ENCODE measurements at regions not wholly inside any gene's neighbourhood (a gene's known extent, or its start where the extent isn't known, plus 50 kb on each side); places are given as distances from the start of the nearest gene placed in this dataset.

- H3K4me3 ChIP-seq (ENCODE audit: low read length), result no peak overlapping the region
- no peak overlapping the region for H3K9ac ChIP-seq (ENCODE audit: low read length)
- H3K36me3 ChIP-seq (ENCODE audit: control insufficient read depth, insufficient read depth, low read length), result no peaks in the 10 kb centered on the region
- H3K27ac ChIP-seq (ENCODE audit: low read depth, low read length), result peak overlapping the region; percentile 7
- H3K4me1 ChIP-seq (ENCODE audit: control insufficient read depth, insufficient read depth, low read length), result peaks cover 7% of the 10 kb centered on the region
- H3K27me3 ChIP-seq (ENCODE audit: control insufficient read depth, insufficient read depth, low read length), result no peaks in the 10 kb centered on the region
These were observed 335.1 kb upstream of the SEMA3A start for GRCh38 chr7:84529480-84530205.

GRCh38 chr7:84528756-84529479 lies 334.3 kb upstream of the SEMA3A start:
- Histone ChIP-seq H3K4me3 (ENCODE audit: low read length) (no peak overlapping the region), H3K27me3 (ENCODE audit: control insufficient read depth, insufficient read depth, low read length) (no peaks in the 10 kb centered on the region), H3K27ac (ENCODE audit: low read depth, low read length) (peak overlapping the region; percentile 7), H3K4me1 (ENCODE audit: control insufficient read depth, insufficient read depth, low read length) (peaks cover 7% of the 10 kb centered on the region), H3K36me3 (ENCODE audit: control insufficient read depth, insufficient read depth, low read length) (no peaks in the 10 kb centered on the region), H3K9ac (ENCODE audit: low read length) (no peak overlapping the region)

GRCh38 chr7:84524714-84525694 lies 330.4 kb upstream of the SEMA3A start:
- Histone ChIP-seq H3K36me3 (ENCODE audit: control insufficient read depth, insufficient read depth, low read length) (no peaks in the 10 kb centered on the region), H3K4me3 (ENCODE audit: low read length) (no peak overlapping the region), H3K9ac (ENCODE audit: low read length) (no peak overlapping the region), H3K27ac (ENCODE audit: low read depth, low read length) (peak overlapping the region; percentile 6), H3K27me3 (ENCODE audit: control insufficient read depth, insufficient read depth, low read length) (no peaks in the 10 kb centered on the region), H3K4me1 (ENCODE audit: control insufficient read depth, insufficient read depth, low read length) (peaks cover 5% of the 10 kb centered on the region)

- Histone ChIP-seq H3K36me3 (ENCODE audit: control insufficient read depth, insufficient read depth, low read length) (no peaks in the 10 kb centered on the region), H3K27ac (ENCODE audit: low read depth, low read length) (no peak overlapping the region), H3K4me3 (ENCODE audit: low read length) (no peak overlapping the region), H3K4me1 (ENCODE audit: control insufficient read depth, insufficient read depth, low read length) (no peaks in the 10 kb centered on the region), H3K27me3 (ENCODE audit: control insufficient read depth, insufficient read depth, low read length) (no peaks in the 10 kb centered on the region), H3K9ac (ENCODE audit: low read length) (no peak overlapping the region)
These were observed 318.5 kb upstream of the SEMA3A start for GRCh38 chr7:84513061-84513460.

- H3K4me1 ChIP-seq (ENCODE audit: control insufficient read depth, insufficient read depth, low read length), result no peaks in the 10 kb centered on the region
- H3K27me3 ChIP-seq (ENCODE audit: control insufficient read depth, insufficient read depth, low read length), result no peaks in the 10 kb centered on the region
- H3K9ac ChIP-seq (ENCODE audit: low read length), result no peak overlapping the region
- H3K27ac ChIP-seq (ENCODE audit: low read depth, low read length), result no peak overlapping the region
- no peak overlapping the region for H3K4me3 ChIP-seq (ENCODE audit: low read length)
- no peaks in the 10 kb centered on the region for H3K36me3 ChIP-seq (ENCODE audit: control insufficient read depth, insufficient read depth, low read length)
These were observed 317.5 kb upstream of the SEMA3A start for GRCh38 chr7:84512055-84512454.

GRCh38 chr7:84510505-84510904 lies 315.9 kb upstream of the SEMA3A start:
- Histone ChIP-seq H3K36me3 (ENCODE audit: control insufficient read depth, insufficient read depth, low read length) (no peaks in the 10 kb centered on the region), H3K9ac (ENCODE audit: low read length) (no peak overlapping the region), H3K4me3 (ENCODE audit: low read length) (no peak overlapping the region), H3K27ac (ENCODE audit: low read depth, low read length) (no peak overlapping the region), H3K4me1 (ENCODE audit: control insufficient read depth, insufficient read depth, low read length) (no peaks in the 10 kb centered on the region), H3K27me3 (ENCODE audit: control insufficient read depth, insufficient read depth, low read length) (no peaks in the 10 kb centered on the region)

- Histone ChIP-seq H3K27ac (ENCODE audit: low read depth, low read length) (no peak overlapping the region), H3K9ac (ENCODE audit: low read length) (no peak overlapping the region)
These were observed 314.9 kb upstream of the SEMA3A start for GRCh38 chr7:84509522-84509921.

GRCh38 chr7:84508606-84509005 lies 314.0 kb upstream of the SEMA3A start:
- Histone ChIP-seq H3K4me1 (ENCODE audit: control insufficient read depth, insufficient read depth, low read length) (no peaks in the 10 kb centered on the region), H3K9ac (ENCODE audit: low read length) (no peak overlapping the region), H3K4me3 (ENCODE audit: low read length) (no peak overlapping the region), H3K27me3 (ENCODE audit: control insufficient read depth, insufficient read depth, low read length) (no peaks in the 10 kb centered on the region), H3K27ac (ENCODE audit: low read depth, low read length) (no peak overlapping the region), H3K36me3 (ENCODE audit: control insufficient read depth, insufficient read depth, low read length) (no peaks in the 10 kb centered on the region)

More at GRCh38 chr7:84509522-84509921, 314.9 kb upstream of the SEMA3A start:
- no peaks in the 10 kb centered on the region for H3K4me1 ChIP-seq (ENCODE audit: control insufficient read depth, insufficient read depth, low read length)
- no peak overlapping the region for H3K4me3 ChIP-seq (ENCODE audit: low read length)
- no peaks in the 10 kb centered on the region for H3K27me3 ChIP-seq (ENCODE audit: control insufficient read depth, insufficient read depth, low read length)
- H3K36me3 ChIP-seq (ENCODE audit: control insufficient read depth, insufficient read depth, low read length), result no peaks in the 10 kb centered on the region

GRCh38 chr7:84507529-84507928 lies 312.9 kb upstream of the SEMA3A start:
- no peak overlapping the region for H3K27ac ChIP-seq (ENCODE audit: low read depth, low read length)
- no peaks in the 10 kb centered on the region for H3K27me3 ChIP-seq (ENCODE audit: control insufficient read depth, insufficient read depth, low read length)
- no peak overlapping the region for H3K4me3 ChIP-seq (ENCODE audit: low read length)

GRCh38 chr7:84506151-84506550 lies 311.6 kb upstream of the SEMA3A start:
- Histone ChIP-seq H3K27ac (ENCODE audit: low read depth, low read length) (no peak overlapping the region), H3K9ac (ENCODE audit: low read length) (no peak overlapping the region)

More at GRCh38 chr7:84507529-84507928, 312.9 kb upstream of the SEMA3A start:
- Histone ChIP-seq H3K4me1 (ENCODE audit: control insufficient read depth, insufficient read depth, low read length) (no peaks in the 10 kb centered on the region), H3K9ac (ENCODE audit: low read length) (no peak overlapping the region), H3K36me3 (ENCODE audit: control insufficient read depth, insufficient read depth, low read length) (no peaks in the 10 kb centered on the region)

GRCh38 chr7:84502239-84502638 lies 307.6 kb upstream of the SEMA3A start:
- no peak overlapping the region for H3K9ac ChIP-seq (ENCODE audit: low read length)
- no peak overlapping the region for H3K4me3 ChIP-seq (ENCODE audit: low read length)
- H3K4me1 ChIP-seq (ENCODE audit: control insufficient read depth, insufficient read depth, low read length), result no peaks in the 10 kb centered on the region
- no peak overlapping the region for H3K27ac ChIP-seq (ENCODE audit: low read depth, low read length)
- H3K36me3 ChIP-seq (ENCODE audit: control insufficient read depth, insufficient read depth, low read length), result no peaks in the 10 kb centered on the region
- H3K27me3 ChIP-seq (ENCODE audit: control insufficient read depth, insufficient read depth, low read length), result no peaks in the 10 kb centered on the region

More at GRCh38 chr7:84506151-84506550, 311.6 kb upstream of the SEMA3A start:
- no peak overlapping the region for H3K4me3 ChIP-seq (ENCODE audit: low read length)
- no peaks in the 10 kb centered on the region for H3K27me3 ChIP-seq (ENCODE audit: control insufficient read depth, insufficient read depth, low read length)
- H3K36me3 ChIP-seq (ENCODE audit: control insufficient read depth, insufficient read depth, low read length), result no peaks in the 10 kb centered on the region
- H3K4me1 ChIP-seq (ENCODE audit: control insufficient read depth, insufficient read depth, low read length), result no peaks in the 10 kb centered on the region

GRCh38 chr7:84497873-84498272 lies 303.3 kb upstream of the SEMA3A start:
- H3K36me3 ChIP-seq (ENCODE audit: control insufficient read depth, insufficient read depth, low read length), result no peaks in the 10 kb centered on the region

More at GRCh38 chr7:84497873-84498272, 303.3 kb upstream of the SEMA3A start:
- Histone ChIP-seq H3K27ac (ENCODE audit: low read depth, low read length) (no peak overlapping the region), H3K4me1 (ENCODE audit: control insufficient read depth, insufficient read depth, low read length) (no peaks in the 10 kb centered on the region), H3K27me3 (ENCODE audit: control insufficient read depth, insufficient read depth, low read length) (no peaks in the 10 kb centered on the region), H3K4me3 (ENCODE audit: low read length) (no peak overlapping the region), H3K9ac (ENCODE audit: low read length) (no peak overlapping the region)

Data from rectal smooth muscle tissue (tissue), 1 donor.